ENCODE measurements at regions not wholly inside any gene's neighbourhood (a gene's known extent, or its start where the extent isn't known, plus 50 kb on each side); places are given as distances from the start of the nearest gene placed in this dataset.

- intact Hi-C loops (cut with micrococcal nuclease; ENCODE audit: unreplicated experiment), result no loop called here
- CTCF ChIA-PET, result no interaction called here
- Mint-ChIP-seq H3K4me3 (ENCODE audit: low read depth, unreplicated experiment) (no peak overlapping the region), H3K9me3 (ENCODE audit: low read depth, unreplicated experiment) (no peaks in the 10 kb centered on the region), H3K27me3 (ENCODE audit: unreplicated experiment) (peaks cover 83% of the 10 kb centered on the region), H3K27ac (ENCODE audit: unreplicated experiment) (no peak overlapping the region), H3K4me1 (ENCODE audit: low read depth, unreplicated experiment) (no peaks in the 10 kb centered on the region), H3K36me3 (ENCODE audit: insufficient read depth, unreplicated experiment) (no peaks in the 10 kb centered on the region)
- TF ChIP-seq CTCF (IDR thresholded peaks at IDR 0.05; ENCODE audit: unreplicated experiment), result no peak
- no TSS peak for BruUV-seq (replicated peaks)
- DNase-seq, result no peak
Observed at GRCh38 chr3:10601151-10601856, 95.9 kb upstream of the ATP2B2 start.

GRCh38 chr3:10601857-10602230, 96.5 kb upstream of the ATP2B2 start:
- H3K27ac Mint-ChIP-seq (ENCODE audit: unreplicated experiment), result no peak overlapping the region
- CTCF ChIA-PET, result no interaction called here
- BruUV-seq (replicated peaks), result no TSS peak
- no peak for TF ChIP-seq CTCF (IDR thresholded peaks at IDR 0.05; ENCODE audit: unreplicated experiment)
- DNase-seq, result no peak
- peaks cover 83% of the 10 kb centered on the region for H3K27me3 Mint-ChIP-seq (ENCODE audit: unreplicated experiment)
- no peaks in the 10 kb centered on the region for H3K9me3 Mint-ChIP-seq (ENCODE audit: low read depth, unreplicated experiment)
- intact Hi-C loops (cut with micrococcal nuclease; ENCODE audit: unreplicated experiment), result no loop called here
- no peak overlapping the region for H3K4me3 Mint-ChIP-seq (ENCODE audit: low read depth, unreplicated experiment)
- H3K4me1 Mint-ChIP-seq (ENCODE audit: low read depth, unreplicated experiment), result no peaks in the 10 kb centered on the region
- H3K36me3 Mint-ChIP-seq (ENCODE audit: insufficient read depth, unreplicated experiment), result no peaks in the 10 kb centered on the region

GRCh38 chr3:10602271-10602670, 96.9 kb upstream of the ATP2B2 start:
- DNase-seq, result no peak
- no TSS peak for BruUV-seq (replicated peaks)
- no peak overlapping the region for H3K27ac Mint-ChIP-seq (ENCODE audit: unreplicated experiment)
- intact Hi-C loops (cut with micrococcal nuclease; ENCODE audit: unreplicated experiment), result no loop called here
- CTCF ChIA-PET, result no interaction called here
- no peak overlapping the region for H3K4me3 Mint-ChIP-seq (ENCODE audit: low read depth, unreplicated experiment)
- no peak for TF ChIP-seq CTCF (IDR thresholded peaks at IDR 0.05; ENCODE audit: unreplicated experiment)
- H3K4me1 Mint-ChIP-seq (ENCODE audit: low read depth, unreplicated experiment), result no peaks in the 10 kb centered on the region
- H3K9me3 Mint-ChIP-seq (ENCODE audit: low read depth, unreplicated experiment), result no peaks in the 10 kb centered on the region
- no peaks in the 10 kb centered on the region for H3K36me3 Mint-ChIP-seq (ENCODE audit: insufficient read depth, unreplicated experiment)
- peaks cover 82% of the 10 kb centered on the region for H3K27me3 Mint-ChIP-seq (ENCODE audit: unreplicated experiment)

DNA sequence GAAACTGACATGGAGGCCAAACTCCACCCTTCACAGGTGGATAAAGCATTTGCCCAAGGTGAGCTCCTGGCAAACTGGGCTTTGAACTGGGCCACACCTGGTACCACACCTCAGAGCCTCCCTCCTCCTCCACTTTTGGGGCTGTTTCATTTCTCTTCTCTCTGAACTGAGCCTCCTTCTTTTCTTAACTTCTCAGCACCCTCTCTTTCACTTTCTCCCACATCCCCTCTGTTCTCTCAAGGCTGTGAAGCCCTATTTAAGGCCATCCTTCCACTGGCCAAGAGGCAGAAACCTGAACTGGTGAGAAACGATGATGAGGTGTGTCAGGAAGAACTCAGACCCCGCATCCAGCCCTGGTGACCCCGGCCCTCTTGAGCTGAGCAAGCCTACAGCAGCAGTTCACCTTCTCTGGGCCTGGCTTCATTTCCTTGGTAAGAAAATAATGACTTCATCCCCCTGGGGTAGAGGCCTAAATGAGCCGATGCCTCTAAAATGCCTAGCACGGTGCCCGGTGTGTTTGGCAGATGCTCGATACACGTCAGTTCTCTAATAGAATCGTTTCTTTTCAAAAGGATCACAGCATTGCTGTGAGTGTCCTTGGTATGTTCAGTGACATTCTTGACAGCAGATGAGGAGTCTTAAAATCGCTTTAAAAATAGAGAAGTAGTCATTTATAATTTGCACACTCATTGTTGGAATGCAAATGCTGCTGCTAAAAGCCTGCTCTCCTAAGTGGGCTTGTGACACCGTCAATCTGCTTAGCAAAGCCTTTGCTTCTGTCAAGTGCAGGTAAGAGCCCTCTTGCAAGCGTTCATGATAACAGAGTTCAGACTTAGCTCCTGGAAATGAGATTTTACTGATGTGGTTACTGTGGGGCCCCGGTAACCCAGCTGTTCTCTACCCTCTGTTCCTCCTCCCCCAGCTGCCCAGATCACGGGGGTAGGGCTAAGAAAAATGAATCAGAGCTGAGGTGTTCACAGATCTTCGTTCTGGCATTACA, 97.7 kb upstream of the ATP2B2 start:
- CTCF ChIA-PET, result no interaction called here
- H3K36me3 Mint-ChIP-seq (ENCODE audit: insufficient read depth, unreplicated experiment), result no peaks in the 10 kb centered on the region
- no peak overlapping the region for H3K27ac Mint-ChIP-seq (ENCODE audit: unreplicated experiment)
- H3K4me3 Mint-ChIP-seq (ENCODE audit: low read depth, unreplicated experiment), result no peak overlapping the region
- peaks cover 82% of the 10 kb centered on the region for H3K27me3 Mint-ChIP-seq (ENCODE audit: unreplicated experiment)
- H3K4me1 Mint-ChIP-seq (ENCODE audit: low read depth, unreplicated experiment), result no peaks in the 10 kb centered on the region
- BruUV-seq (replicated peaks), result no TSS peak
- intact Hi-C loops (cut with micrococcal nuclease; ENCODE audit: unreplicated experiment), result no loop called here
- no peak for TF ChIP-seq CTCF (IDR thresholded peaks at IDR 0.05; ENCODE audit: unreplicated experiment)
- H3K9me3 Mint-ChIP-seq (ENCODE audit: low read depth, unreplicated experiment), result no peaks in the 10 kb centered on the region
- no peak for DNase-seq
